ENCODE measurements at regions not wholly inside any gene's neighbourhood (a gene's known extent, or its start where the extent isn't known, plus 50 kb on each side); places are given as distances from the start of the nearest gene placed in this dataset.

DNA sequence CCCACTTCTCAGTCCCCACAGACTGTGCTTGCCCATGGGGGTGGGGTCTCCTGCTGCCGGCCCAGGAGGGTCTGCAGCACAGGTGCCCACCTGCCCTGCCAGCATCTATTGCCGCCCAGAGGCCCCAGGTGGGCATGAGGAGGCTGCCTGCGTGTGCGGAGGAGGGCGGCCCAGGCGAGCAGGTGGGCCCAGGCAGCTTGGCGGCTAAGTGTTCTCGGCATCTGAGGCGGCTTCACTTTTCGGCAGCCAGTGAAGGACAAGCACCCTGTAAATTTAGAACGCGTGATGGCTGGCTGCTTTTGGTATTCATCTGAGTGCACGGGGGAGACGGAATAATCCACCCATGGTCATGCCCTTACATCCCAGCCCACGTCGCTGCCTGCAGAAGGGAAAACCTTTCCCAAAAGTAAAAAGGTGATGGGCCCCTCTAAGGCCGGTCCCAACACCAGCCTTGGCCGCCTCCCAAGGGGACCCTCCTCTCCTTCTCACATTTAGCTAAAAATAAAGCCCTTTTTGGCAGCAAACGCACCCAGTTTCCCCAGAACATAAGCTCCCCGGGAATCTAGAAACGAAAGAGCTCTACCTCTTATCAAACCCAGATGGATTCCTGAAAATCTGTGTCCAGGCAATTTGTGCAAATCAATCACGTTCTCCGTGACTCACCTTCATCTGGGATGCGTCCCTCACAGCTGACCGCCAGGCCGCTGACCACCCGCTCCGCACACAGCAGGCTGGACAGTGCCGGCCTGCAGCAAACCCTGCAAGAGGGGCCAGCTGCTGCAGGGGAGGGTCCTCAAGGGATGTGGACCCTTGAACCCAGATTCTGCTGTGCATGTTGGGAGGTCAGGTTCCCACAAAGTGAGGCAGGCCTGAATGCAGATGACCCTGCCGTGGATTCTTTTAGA, 79.4 kb downstream of the RBFOX3 start:
- no peaks in the 10 kb centered on the region for H4K20me1 ChIP-seq (ENCODE audit: low read length)
- H3K9me3 ChIP-seq (ENCODE audit: low read length): no peaks in the 10 kb centered on the region
- no peak for ATAC-seq
- CTCF ChIA-PET: no interaction called here
- no peaks in the 10 kb centered on the region for H3K4me1 ChIP-seq (ENCODE audit: insufficient read depth, low read length)
- H3K27ac ChIP-seq (ENCODE audit: low read length): no peak overlapping the region
- H3K36me3 ChIP-seq (ENCODE audit: low read depth, low read length): no peaks in the 10 kb centered on the region
- no peaks in the 10 kb centered on the region for H3K9me2 ChIP-seq (replicated peaks; ENCODE audit: low read length)
- no peaks in the 10 kb centered on the region for H3K79me2 ChIP-seq (ENCODE audit: low read length)
- no peaks in the 10 kb centered on the region for H3F3A ChIP-seq (ENCODE audit: low read length, unreplicated experiment)
- TF ChIP-seq EZH2 (IDR thresholded peaks at IDR 0.05; ENCODE audit: low read length, unreplicated experiment) (no peak), EZH2phosphoT487 (IDR thresholded peaks at IDR 0.05; ENCODE audit: borderline replicate concordance, low read length) (no peak)
- TF ChIP-seq, protein P1, sequence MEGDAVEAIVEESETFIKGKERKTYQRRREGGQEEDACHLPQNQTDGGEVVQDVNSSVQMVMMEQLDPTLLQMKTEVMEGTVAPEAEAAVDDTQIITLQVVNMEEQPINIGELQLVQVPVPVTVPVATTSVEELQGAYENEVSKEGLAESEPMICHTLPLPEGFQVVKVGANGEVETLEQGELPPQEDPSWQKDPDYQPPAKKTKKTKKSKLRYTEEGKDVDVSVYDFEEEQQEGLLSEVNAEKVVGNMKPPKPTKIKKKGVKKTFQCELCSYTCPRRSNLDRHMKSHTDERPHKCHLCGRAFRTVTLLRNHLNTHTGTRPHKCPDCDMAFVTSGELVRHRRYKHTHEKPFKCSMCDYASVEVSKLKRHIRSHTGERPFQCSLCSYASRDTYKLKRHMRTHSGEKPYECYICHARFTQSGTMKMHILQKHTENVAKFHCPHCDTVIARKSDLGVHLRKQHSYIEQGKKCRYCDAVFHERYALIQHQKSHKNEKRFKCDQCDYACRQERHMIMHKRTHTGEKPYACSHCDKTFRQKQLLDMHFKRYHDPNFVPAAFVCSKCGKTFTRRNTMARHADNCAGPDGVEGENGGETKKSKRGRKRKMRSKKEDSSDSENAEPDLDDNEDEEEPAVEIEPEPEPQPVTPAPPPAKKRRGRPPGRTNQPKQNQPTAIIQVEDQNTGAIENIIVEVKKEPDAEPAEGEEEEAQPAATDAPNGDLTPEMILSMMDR (conservative IDR thresholded peaks at IDR 0.05; ENCODE audit: low read depth, low read length): no peak
- DNase-seq: no peak
- no peak overlapping the region for H3K4me2 ChIP-seq (ENCODE audit: low read length)
- H2AFZ ChIP-seq (ENCODE audit: low read length): no peak overlapping the region
- intact Hi-C loops (cut with micrococcal nuclease): no loop called here
- no TSS peak for BruUV-seq (replicated peaks)
- H3K27me3 ChIP-seq (ENCODE audit: low read length): peaks cover 100% of the 10 kb centered on the region
- H3K9ac ChIP-seq (ENCODE audit: low read length): no peak overlapping the region
- POLR2A ChIA-PET (ENCODE audit: unreplicated experiment): no interaction called here
- no peak overlapping the region for H3K4me3 ChIP-seq (ENCODE audit: low read length)

GRCh38 chr17:79530361-79531105, 80.3 kb downstream of the RBFOX3 start:
- ATAC-seq (no peak), DNase-seq (no peak)
- BruUV-seq (replicated peaks): no TSS peak
- no peak overlapping the region for H2AFZ ChIP-seq (ENCODE audit: low read length)
- H3F3A ChIP-seq (ENCODE audit: low read length, unreplicated experiment): no peaks in the 10 kb centered on the region
- H3K9me3 ChIP-seq (ENCODE audit: low read length): no peaks in the 10 kb centered on the region
- no peak overlapping the region for H3K4me3 ChIP-seq (ENCODE audit: low read length)
- H3K79me2 ChIP-seq (ENCODE audit: low read length): no peaks in the 10 kb centered on the region
- H3K36me3 ChIP-seq (ENCODE audit: low read depth, low read length): no peaks in the 10 kb centered on the region
- no peak overlapping the region for H3K4me2 ChIP-seq (ENCODE audit: low read length)
- no peaks in the 10 kb centered on the region for H3K4me1 ChIP-seq (ENCODE audit: insufficient read depth, low read length)
- intact Hi-C loops (cut with micrococcal nuclease): no loop called here
- no peaks in the 10 kb centered on the region for H4K20me1 ChIP-seq (ENCODE audit: low read length)
- no peak overlapping the region for H3K27ac ChIP-seq (ENCODE audit: low read length)
- TF ChIP-seq EZH2phosphoT487 (IDR thresholded peaks at IDR 0.05; ENCODE audit: borderline replicate concordance, low read length) (no peak), EZH2 (IDR thresholded peaks at IDR 0.05; ENCODE audit: low read length, unreplicated experiment) (no peak)
- TF ChIP-seq, protein P1 (conservative IDR thresholded peaks at IDR 0.05; ENCODE audit: low read depth, low read length): no peak
- CTCF ChIA-PET: no interaction called here
- no peak overlapping the region for H3K9ac ChIP-seq (ENCODE audit: low read length)
- peaks cover 100% of the 10 kb centered on the region for H3K27me3 ChIP-seq (ENCODE audit: low read length)
- no peaks in the 10 kb centered on the region for H3K9me2 ChIP-seq (replicated peaks; ENCODE audit: low read length)
- POLR2A ChIA-PET (ENCODE audit: unreplicated experiment): no interaction called here
